ENCODE measurements at regions not wholly inside any gene's neighbourhood (a gene's known extent, or its start where the extent isn't known, plus 50 kb on each side); places are given as distances from the start of the nearest gene placed in this dataset.
A peak's percentile ranks its signal among the peaks of the same experiment; 100 is the strongest.

DNA sequence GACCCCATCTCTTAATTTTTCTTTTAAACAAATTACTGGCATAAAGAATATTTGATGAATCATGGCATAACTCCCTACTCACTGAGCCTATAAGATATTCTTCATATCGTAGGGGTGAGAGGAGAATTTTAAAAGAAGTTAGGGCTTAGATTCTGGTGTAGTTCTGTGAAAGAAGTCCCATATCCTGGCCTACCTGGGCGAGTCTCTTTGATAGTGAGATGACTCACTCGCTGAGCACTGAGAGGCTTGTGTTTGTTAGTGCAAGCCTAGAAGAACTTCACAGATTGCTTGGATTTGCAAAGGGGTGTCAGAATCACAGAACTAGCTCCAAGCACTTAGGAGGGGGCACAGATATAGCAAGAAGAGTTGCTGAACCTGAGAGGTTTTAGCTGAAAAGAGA, 133.8 kb upstream of the TMC3 start:
- no peak for DNase-seq

DNA sequence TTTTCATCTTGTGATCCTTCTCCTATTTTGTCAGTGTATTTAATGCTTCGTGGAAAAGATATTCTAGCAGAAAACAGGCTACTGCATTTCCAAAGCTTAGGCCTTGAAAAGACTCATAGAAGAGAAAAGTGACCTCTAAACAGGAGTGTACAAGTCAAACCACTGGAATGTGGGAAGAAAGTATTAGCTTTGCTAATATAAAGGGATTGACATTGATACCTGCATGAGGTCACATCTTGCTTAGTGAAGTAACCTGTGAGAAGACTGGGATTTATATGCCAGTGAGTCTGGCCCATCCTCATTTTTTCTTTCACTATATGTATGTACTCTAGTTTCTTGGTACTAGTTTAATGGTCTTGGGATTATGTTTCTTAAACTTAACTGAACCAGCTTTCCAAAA, 132.9 kb upstream of the TMC3 start:
- DNase-seq: no peak

DNA sequence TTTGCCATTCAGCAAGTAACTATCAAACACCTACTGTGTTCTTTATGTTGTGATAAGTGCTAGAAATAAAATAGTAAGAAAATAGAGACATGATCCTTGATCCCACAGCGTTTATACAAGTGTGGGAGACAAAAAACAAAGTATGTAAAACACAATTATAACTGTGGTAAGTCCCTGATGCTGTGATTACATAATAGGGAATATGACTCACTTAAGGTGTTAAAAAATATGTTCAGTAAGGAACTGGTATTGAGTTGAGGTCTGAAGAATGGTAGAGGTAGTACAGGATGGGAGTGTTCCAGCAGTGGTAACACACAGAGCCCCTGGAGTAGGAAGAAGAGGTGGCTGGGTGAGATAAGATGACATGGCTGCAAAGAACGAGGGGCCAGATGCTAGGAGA, 132.1 kb upstream of the TMC3 start:
- DNase-seq: no peak

DNA sequence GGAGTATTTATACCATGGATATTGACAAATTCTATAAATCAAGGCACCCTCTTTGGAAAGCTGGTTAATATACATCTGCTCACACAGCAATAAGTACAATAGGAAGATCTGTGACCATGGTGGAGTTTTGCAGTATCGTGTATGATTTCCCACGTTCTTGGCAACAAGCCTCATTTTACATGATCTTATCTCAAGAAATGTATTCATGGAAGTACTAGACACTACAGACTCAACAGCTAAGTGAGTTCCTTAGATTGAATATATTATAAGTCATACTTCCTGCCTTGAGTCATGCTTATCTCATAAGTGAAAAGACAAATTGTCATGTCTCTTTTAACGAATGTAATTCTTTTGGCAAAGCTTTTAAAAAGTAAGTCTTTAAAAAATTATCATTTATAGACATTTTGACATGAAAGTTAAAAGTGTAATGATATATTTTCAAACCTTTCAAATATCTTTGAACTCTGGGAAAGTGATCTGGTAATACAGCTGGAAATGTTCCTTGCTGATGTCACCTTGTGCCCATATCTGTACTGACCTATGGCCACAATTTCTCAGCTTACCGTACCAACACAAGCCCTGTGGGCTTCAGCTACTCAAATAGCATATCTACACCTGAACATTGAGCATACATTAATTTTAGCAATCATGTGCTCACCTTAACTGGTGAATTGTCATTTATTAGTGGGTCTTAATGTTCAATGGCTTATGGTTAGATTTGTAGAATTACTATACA, 130.3 kb upstream of the TMC3 start:
- DNase-seq: no peak

DNA sequence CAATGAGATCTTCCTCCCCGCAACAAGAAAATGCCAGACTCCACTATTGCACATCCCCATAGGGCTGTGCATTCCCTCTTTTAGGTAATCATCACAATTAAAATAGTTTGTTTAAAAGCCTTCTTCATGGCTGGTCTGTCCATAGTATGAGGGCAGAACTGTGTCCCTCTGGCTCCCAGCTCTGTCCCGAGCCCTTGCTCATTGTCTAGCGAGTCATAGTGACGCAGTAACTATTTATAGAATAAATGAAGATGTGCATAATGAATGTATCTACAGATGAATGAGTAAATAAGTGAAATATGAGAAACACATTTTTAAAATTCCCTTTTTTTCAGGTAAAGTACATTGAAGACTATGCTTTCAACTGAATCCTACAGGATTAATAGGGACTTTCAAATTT, 128.4 kb upstream of the TMC3 start:
- no peak for DNase-seq

DNA sequence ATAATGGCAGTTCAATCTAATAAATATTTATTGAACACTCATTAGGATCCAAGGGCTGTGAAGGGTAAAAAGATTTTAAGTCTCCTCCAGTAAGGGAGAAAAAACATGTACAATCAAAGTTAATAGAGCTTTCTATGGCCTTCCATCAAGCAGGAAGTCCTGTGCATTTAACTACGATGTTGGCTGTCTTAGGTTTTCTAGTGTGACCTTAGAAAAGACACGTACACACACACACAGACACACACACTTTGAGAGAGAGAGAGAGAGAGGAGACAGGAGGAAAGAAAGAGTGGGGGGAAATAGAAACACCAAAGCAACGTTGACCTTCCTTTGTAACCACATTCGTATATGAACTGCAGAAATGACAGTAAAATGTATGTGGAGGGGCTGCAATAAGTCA, 126.1 kb upstream of the TMC3 start:
- no peak for DNase-seq

DNA sequence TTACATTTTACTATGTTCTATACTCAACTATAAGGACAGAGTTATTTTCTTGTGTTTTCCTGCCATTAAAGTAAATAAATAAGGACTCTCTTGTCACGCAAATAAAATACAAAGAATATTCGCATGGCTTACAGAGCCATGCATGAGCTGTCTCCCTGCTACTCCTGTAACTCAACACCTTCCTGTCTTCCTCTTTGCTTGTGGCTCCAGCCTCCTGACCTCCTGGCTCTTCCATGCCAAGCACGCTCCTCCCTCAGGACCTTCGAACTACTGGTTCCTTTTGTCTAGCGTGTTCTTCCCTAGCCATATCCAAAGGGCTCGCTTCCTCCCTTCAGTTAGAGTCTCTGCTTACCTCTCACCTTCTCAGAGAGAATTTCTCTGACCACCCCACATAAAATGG, 124.3 kb upstream of the TMC3 start:
- no peak for DNase-seq

DNA sequence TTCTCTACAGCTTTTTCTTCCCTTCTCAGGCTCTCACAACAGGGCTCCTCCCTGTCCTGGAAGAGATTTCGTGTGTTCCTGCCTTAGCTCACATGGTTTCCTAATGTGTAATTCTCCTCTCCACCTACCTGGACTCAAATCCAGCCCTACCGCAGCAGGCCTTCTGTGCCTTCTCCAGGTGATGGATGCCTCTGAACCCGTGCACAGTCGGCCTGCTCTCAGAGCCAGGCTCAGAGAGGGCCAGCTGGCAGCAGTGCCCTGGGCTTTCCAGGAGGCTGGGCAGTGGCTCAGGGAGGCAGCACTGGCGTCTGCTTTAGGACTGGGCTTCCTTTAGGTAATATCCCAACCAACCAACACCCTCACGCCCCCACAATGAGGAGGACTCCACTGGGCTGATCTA, 123.2 kb upstream of the TMC3 start:
- no peak for DNase-seq

DNA sequence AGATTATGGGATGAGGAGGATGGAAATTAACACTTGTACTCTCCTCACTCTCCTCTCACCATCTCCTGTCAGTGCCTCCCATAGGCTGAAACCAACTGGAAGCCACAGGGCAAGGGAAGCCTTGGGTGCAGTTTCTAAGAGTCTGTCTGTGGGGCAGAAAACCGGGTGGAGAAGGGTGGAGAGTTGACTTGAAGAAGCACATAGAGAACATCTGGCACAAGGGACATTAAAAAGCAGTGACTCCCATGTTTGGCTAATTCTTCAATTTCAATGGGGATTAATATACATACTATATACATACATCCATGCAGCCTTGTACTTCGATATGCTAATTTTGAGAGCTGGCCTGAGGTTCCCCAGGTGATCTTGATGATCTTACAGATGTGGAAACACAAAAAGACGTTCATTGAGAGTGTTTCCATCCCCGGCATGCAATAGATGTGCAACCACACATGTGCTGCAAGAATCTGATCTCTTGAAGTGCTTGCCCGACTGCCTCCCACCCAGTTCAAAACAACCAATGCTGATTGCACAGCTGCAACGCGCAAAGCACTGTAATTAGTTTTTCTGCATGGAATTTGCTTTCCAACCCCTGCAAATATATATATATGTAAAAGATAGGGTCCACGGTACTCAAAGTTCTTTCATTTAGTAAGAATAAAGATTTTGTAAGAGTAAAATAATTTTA, 121.9 kb upstream of the TMC3 start:
- DNase-seq: no peak

DNA sequence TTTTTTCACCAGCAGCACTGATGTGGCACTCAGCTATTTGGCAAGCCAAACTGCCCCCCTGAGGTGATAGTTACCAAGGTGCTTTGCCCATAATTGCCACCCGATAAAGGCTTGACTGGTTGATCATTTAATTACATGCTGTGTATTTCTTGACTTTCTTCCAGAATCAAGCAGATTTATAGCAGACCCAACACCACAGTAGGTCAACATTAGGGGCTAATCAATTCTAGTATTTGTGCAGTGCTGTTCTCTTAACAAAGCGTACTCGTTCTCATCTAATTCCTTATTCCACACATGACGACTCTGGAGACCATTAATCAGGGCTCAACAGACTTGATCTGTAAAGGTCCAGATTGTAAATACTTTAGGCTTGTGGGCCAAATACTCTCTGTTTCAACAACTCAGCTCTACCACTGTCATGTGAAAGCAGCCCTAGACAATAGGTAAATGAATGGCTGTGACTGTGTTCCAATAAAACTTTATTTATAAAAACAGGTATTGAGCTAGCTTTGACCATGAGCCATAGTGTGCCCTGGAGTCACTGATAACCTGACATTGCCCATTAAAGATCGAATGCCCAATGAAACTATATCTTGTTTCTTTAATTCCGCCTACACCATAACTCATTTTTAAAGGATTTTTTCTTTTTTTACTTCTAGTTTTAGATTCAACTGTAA, 119.1 kb upstream of the TMC3 start:
- DNase-seq: no peak

DNA sequence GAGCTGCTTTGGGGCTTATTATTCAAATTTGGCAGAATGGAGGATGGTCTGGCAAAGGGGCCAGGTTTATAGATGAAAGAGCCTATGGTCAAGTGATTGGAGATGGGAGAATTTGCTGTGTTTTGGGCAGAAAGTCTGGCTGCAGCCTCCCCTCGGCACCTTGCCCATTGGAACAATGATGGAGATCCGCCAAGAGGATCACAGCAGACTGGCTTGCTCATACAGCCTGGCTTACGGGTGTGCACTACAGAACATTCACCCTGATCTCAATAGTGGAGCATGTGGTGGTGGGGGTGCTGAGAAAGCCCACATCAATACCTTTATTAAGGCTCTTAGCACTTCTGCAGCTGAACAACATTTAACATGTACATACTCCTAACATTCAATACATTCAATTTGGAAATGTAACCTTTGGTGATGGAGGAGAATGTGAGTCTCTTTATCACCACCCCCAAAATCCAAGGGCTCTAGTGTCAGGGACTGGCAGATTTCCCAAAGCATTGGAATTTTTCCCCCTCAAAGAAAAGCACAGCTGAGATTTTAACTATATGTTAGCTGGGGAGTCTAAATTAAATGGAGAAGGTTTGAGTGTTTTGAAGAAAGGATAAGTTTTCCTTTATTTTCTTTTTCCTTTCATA, 118.4 kb upstream of the TMC3 start:
- DNase-seq: no peak

DNA sequence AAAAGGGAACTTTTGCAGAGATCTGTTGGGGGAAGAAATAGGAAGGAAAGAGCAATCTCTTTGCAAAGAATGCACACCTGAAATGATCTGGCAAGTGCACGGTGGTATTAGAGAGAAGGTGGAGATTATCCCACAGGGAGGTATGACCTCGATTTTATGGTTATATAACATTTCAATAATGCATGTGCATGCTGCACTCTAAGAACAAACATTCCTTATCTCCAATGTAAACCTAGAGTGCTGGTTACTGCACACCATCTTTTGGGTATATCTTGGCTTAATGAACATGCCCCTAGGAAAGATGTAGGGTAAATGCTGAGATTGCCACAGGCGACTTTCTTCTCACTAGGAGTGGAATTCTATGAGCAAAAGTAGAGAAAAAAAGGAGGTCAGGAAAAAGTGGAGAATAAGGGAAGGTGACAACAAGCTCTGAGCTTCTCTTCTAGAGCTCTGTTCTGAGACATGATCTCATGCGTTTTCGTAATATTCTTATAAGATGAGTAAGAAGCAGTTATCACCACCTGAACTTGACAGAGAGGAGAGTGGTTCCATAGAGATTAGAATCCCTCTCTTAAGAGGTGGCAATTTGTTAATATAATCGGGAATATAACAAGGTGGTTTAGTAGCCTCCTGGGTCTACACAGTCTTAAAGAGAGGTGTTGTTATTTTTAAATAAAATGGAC, 117.5 kb upstream of the TMC3 start:
- DNase-seq: no peak

DNA sequence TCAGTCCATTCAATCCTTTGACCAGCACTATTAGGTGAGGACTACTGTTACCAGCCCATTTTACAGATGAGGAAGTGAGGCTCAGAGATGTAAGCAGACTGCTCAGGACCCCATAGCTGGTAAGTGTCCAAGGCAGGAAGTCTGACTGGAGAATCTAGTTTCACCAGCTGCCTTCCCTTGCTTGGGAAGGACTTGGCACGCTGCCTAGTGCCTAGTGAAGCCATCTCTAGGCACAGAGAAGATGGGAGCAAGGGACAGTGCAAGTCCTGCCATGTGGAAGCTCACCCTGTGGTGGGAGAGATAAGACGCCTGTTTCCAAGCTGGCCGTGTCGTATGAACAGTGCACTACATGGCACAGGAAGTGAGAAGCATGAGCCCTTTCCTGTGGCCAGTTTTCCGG, 111.8 kb upstream of the TMC3 start:
- no peak for DNase-seq

DNA sequence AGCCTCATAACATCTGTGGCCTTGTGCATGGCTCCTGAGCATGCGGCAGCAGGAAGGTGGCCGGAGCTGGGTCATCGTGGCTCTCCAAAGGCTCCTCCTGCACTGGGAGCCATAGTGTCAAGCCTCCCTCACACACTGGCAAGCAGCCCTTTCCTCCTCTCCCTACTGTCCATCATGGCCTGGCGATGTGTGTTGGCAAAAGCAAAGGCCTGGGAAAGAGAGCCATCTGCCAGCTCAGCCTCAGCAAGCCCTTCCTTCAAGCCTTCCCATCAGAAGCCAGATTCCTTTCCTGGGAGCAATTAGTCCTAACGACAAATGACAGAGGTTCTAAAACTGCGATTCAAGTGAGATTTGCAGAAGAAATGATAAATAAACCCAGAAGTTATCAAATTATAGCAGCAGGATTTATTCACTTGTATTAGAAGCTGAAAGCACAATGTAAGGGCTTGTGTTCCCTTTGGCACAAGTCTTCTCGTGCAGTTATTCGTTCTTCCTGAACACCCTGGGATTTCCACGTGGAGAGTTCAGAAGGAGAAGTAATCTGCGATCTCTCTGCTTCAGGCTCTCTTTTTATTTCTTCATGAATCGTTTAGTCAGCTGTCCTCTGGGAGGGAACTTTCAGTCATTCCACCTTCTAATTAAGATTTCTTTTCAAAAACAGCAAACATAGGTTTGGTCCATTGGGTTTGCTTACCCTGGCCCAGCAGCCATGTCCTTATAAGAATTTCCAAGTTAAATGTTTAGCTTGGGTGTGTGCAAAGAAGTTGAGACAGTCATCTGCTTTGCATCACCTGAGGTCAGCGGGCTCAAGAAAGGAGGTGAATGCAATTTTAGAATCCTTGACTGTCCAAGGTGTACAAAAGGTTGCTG, 110.3 kb upstream of the TMC3 start:
- DNase-seq: no peak

DNA sequence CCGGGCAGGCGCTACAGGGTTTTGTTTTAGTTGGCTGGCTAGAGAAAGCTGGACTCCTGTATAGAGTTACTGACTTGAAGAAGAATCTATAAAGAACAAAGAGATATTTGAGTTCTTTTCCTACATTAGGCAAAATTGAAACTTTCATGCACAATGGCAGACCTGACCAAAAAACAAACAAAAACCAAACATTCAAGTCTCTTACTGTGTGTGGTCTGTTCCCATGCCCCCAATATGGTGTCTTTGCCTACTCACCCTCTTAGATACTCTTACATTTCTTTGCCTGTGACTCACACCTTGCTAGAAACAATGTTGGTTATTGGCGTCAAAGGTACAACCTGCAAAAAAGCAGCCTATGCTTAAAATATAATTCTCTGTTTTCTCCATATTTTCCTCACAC, 109.5 kb upstream of the TMC3 start:
- no peak for DNase-seq

DNA sequence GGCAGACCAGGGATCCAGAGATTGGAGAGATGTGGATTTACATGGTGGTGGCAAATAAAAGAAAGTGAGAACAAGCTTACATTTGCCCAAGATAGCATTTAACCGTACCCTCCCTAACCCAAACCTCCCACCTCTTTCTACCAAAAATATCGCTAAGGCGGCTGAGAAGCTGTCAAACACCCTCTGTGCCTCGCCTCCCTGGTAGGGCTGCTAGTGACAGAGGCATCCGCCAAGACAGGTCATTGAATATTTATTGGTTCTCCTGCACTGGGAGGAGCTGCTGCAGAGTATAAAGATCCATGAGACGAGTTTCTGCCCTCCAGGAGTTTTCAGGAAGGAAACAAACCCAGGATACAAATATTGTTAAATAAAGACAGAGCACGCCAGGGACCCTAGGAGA, 107.3 kb upstream of the TMC3 start:
- no peak for DNase-seq

DNA sequence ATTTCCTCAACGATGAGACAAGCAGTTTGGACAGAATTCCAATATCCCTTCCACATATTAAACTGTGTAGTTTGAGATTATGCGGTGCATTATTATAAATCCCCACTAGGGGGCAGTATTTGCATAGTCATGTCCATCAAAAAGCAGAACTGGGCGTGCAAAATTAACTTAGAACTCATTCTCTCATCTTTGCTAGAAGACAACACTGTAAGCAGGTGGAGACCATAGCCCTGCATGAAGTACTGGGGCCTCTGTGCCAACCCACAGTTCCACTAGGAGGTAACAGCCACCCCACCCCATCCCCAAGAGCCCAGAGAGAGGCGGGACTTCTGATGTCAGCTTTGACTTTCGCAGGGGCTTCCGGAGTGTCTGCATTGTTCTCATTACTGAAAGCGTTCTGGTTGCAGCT, 106.6 kb upstream of the TMC3 start:
- peak; percentile 53 for DNase-seq

DNA sequence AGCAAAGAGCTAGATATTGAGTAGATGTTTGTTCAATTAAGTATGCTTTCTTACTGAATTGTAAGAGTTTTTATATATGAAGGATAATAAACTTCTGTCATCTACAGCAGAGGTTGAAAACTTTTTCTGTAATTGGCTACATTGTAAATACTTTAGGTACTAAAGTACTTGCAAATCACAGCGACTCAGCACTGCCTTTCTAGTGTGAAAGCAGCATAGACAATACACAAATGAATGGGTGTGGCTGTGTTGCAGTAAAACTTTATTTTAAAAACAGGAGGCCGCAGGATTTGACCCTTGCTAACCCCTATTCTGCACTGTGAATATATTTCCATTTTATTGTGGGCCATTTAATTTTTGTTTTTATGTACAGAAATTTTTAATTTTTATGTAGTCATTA, 104.3 kb upstream of the TMC3 start:
- DNase-seq: no peak

DNA sequence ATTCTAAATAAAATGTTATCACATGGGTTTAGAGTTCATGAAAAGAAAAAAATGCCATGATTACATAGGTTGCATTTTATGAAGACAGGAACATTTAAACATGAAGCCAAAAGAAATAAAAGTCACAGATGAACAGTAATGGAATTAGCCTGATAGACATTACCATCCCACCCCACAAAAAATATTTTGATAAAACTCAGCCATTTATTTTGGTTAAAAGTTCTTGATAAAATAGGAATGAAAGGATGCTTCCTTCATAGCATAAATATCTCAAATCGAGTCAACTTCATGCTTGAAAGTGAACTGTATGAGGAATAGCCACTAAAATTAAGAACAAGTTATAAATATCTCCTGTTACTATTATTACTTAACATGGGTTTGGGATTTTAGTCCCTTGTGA, 101.9 kb upstream of the TMC3 start:
- DNase-seq: no peak

DNA sequence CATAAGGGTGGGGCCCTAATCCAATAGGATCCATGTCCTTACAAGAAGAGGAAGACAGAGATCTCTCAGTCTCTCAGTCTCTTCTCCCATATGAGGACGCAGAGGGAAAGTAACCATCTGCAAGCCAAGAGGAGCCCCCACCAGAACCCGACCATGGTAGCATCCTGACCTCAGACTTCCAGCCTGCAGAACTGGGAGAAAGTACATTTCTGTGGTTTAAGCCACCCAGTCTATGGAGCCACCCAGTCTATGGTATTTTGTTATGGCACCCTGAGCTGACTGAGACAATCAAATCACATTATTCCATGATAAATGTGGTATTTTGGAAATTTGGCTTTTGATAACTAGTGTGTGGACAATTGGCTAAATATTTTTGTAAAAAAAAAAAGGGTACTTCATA, 101.5 kb upstream of the TMC3 start:
- no peak for DNase-seq

DNA sequence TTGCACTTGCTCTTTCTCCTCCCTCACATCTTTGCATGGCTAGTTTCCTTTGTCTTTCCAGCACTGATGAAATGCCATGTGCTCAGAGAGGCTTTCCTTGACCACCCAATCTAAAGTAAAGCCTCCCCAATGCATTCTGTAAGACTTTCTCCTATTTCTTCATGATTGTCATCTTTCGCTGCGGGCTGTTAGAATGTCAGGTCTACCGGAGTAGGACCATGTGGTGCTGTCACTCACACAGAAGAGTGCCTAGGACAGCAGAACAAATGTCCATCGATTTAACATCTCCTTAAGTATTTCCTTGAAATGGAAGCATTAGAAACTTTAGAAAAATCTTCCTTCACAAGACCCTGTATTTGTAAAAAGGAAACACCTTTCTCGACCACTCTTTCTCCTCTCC, 99.9 kb upstream of the TMC3 start:
- DNase-seq: no peak

DNA sequence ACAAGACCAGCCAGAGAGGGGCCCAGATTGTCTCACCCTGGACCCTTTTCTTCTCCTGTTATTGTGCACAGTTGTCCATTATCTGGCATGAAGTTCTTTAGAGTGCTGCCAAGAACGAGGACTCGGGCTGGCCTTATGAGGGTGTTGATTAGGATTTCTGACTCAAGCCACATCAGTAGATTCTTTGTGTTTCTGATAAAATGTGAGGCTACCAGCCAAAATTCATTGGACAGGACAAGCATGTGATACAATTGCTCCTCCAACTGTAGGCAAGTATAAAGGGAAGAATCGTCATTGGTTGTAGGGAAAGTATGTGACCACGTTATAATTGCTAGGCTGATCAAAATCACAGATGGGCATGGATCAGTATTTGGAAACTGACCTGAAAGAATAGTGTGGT, 99.2 kb upstream of the TMC3 start:
- no peak for DNase-seq
